Cerebellar nuclear complex (tissue), 1 donor: ENCODE measurements at regions not wholly inside any gene's neighbourhood (a gene's known extent, or its start where the extent isn't known, plus 50 kb on each side); places are given as distances from the start of the nearest gene placed in this dataset.

Source experiments
- DNase-seq, 2 experiments: peaks; one replicate each; lab custom pipeline; 2025; lab: John Stamatoyannopoulos, UW

DNA sequence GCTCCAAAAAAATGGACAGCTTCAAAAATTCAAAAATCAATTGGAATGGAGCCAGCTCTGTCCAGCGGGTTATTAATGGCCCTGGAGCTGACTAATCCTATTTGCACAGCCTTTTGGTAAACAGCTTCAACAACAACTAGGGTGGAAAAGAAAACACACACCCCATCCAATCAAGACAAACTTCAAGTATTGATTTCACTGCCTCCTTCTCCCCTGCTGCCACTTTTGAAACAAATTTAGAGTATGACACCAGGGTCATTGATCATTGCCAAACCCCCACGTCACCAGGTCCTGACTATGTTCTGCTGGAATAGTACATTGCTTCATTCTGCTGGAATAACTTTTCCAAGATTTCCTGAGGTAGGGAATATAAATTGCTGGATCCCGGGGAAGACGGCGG, 56.8 kb upstream of the GTF3A start:
- DNase-seq, result no peak

- no peak for DNase-seq
Measured at GRCh38 chr13:27370305-27370872, 54.0 kb upstream of the GTF3A start.

DNA sequence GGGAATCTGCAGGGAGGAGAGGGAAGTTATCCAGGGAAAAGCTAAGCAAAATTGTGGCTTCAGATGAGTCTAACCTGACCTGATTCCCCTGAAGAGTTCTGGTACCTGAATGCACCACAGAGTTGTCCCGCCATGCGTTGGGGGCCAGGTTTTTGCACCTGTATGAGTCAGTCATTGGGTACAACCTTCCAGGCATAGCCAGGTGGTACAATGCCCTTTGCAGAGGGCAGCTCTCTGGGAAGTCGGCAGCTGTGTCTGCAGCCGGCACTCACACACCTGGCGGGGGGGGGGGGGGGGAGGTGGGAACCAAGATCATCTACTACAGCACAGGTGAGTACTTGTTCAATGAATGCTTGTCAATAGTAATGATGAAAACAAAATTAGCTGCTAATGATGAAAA, 52.5 kb upstream of the GTF3A start:
- DNase-seq, result no peak

GRCh38 chr13:27372896-27373295, 51.5 kb upstream of the GTF3A start:
- DNase-seq, result no peak

DNA sequence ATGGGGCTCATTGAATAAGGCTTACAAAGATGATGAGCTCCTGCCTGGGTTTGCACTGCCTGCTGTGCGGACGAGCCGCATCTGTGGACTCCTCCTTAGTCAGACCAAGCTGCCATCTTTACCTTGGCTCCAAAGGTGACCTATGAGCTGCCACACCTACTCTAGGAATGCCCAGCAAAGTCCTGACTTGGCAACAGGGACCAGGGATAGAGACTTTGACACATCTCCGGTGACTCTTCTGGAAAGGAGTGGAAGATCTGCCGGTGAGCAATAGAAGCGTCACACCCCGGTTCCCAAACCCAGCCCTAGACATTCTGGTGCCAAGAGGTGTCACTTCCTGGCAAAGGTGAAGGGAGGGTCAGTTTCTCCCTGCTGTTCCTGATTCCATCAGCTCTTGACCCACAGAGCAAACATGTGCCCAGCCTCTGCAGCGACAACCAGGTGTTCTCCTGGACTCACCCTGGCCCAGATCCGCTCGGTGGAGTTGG, 50.2 kb upstream of the GTF3A start:
- no peak for DNase-seq
